NCI-H187 (cell line): ENCODE measurements at regions not wholly inside any gene's neighbourhood (a gene's known extent, or its start where the extent isn't known, plus 50 kb on each side); places are given as distances from the start of the nearest gene placed in this dataset.
"Not testable (repeated sequence)": the region's sequence is repeated elsewhere in the genome, so short reads cannot be mapped to it uniquely, and the experiment has no call there.

Experiments used
- DNase-seq, 2 experiments: peaks; one replicate each; lab custom pipeline; 2025; lab: John Stamatoyannopoulos, UW

- DNase-seq: no peak
Measured at GRCh38 chr1:172754609-172755008, 95.7 kb downstream of the FASLG start.

GRCh38 chr1:172755099-172755498 is 96.2 kb downstream of the FASLG start:
- no peak for DNase-seq

GRCh38 chr1:172756024-172756423 is 97.1 kb downstream of the FASLG start:
- DNase-seq: no peak

- no peak for DNase-seq
Measured at GRCh38 chr1:172758259-172758658, 99.4 kb downstream of the FASLG start.

- DNase-seq: no peak
Measured at GRCh38 chr1:172760121-172760520, 101.2 kb downstream of the FASLG start.

GRCh38 chr1:172761581-172762486 is 102.9 kb downstream of the FASLG start:
- DNase-seq: no peak

GRCh38 chr1:172763057-172763456 is 104.2 kb downstream of the FASLG start:
- DNase-seq: no peak

- no peak for DNase-seq
Measured at GRCh38 chr1:172764378-172764777, 105.5 kb downstream of the FASLG start.

- no peak for DNase-seq
Measured at GRCh38 chr1:172766462-172766861, 107.6 kb downstream of the FASLG start.

- DNase-seq: no peak
Measured at GRCh38 chr1:172770071-172770470, 111.2 kb downstream of the FASLG start.

- no peak for DNase-seq
Measured at GRCh38 chr1:172774561-172774960, 115.7 kb downstream of the FASLG start.

- no peak for DNase-seq
Measured at GRCh38 chr1:172775606-172776005, 116.7 kb downstream of the FASLG start.

- no peak for DNase-seq
Measured at GRCh38 chr1:172776071-172776470, 117.2 kb downstream of the FASLG start.

GRCh38 chr1:172777767-172778166 is 118.9 kb downstream of the FASLG start:
- DNase-seq: no peak

GRCh38 chr1:172778456-172779455 is 119.9 kb downstream of the FASLG start:
- DNase-seq: no peak

GRCh38 chr1:172779491-172779890 is 120.6 kb downstream of the FASLG start:
- no peak for DNase-seq

GRCh38 chr1:172781513-172782140 is 122.7 kb downstream of the FASLG start:
- DNase-seq: no peak

- no peak for DNase-seq
Measured at GRCh38 chr1:172789840-172790239, 130.9 kb downstream of the FASLG start.

GRCh38 chr1:172790245-172790644 is 131.3 kb downstream of the FASLG start:
- DNase-seq: no peak

GRCh38 chr1:172793823-172794222 is 134.9 kb downstream of the FASLG start:
- no peak for DNase-seq

GRCh38 chr1:172795741-172796140 is 136.8 kb downstream of the FASLG start:
- DNase-seq: no peak

GRCh38 chr1:172799804-172800203 is 140.9 kb downstream of the FASLG start:
- DNase-seq: not testable (repeated sequence)
